ENCODE measurements at regions not wholly inside any gene's neighbourhood (a gene's known extent, or its start where the extent isn't known, plus 50 kb on each side); places are given as distances from the start of the nearest gene placed in this dataset.

DNA sequence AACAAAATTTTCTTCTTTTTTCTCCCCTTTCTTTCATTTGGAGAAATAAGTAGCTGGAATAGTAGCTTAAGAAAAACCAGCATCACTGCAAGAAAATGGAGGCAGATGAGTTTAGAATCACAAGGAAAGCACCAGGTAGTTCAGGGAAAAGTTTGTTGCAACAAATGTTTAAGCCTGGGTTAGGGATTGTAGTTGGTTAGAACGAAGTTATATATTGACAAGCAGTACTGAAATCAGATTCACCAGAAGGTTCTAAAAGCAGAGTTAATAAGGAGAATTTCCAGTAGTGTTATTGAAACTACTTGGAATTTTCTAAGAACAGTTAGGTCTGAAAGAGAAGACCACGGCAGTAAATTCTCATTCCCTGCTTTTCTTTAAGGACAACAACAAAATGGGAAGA, 70.2 kb downstream of the BMP2 start:
- Histone ChIP-seq H4K20me1 (ENCODE audit: insufficient read depth, low read length) (no peaks in the 10 kb centered on the region), H3K9ac (ENCODE audit: low read depth, low read length) (no peak overlapping the region), H3K27ac (ENCODE audit: low read length) (no peak overlapping the region), H3K27me3 (ENCODE audit: insufficient read depth, low read length, poor library complexity) (peaks cover 13% of the 10 kb centered on the region), H2AFZ (ENCODE audit: low read depth, low read length) (no peak overlapping the region), H3K4me2 (ENCODE audit: insufficient read depth, low read length) (no peak overlapping the region), H3K4me1 (ENCODE audit: insufficient read depth, low read length) (no peaks in the 10 kb centered on the region), H3K9me3 (ENCODE audit: insufficient read depth, low read length, severe bottlenecking) (no peaks in the 10 kb centered on the region), H3K79me2 (ENCODE audit: insufficient read depth, low read length) (no peaks in the 10 kb centered on the region), H3K4me3 (ENCODE audit: low read depth in 1 of 2, low read length in 2 of 2) (no peak overlapping the region), H3K36me3 (ENCODE audit: insufficient read depth, low read length) (no peaks in the 10 kb centered on the region)
- DNase-seq (no peak), ATAC-seq (ENCODE audit: insufficient read depth, low read depth) (no peak)
- no peak for TF ChIP-seq EZH2 (IDR thresholded peaks at IDR 0.05; ENCODE audit: borderline replicate concordance, low read depth, low read length, severe bottlenecking)
- no peak for TF ChIP-seq CTCF (IDR thresholded peaks at IDR 0.05; ENCODE audit: borderline replicate concordance, extremely low read depth, low read length, poor library complexity, severe bottlenecking)

- H4K20me1 ChIP-seq (ENCODE audit: insufficient read depth, low read length) = no peaks in the 10 kb centered on the region
- no peaks in the 10 kb centered on the region for H3K79me2 ChIP-seq (ENCODE audit: insufficient read depth, low read length)
- H3K27ac ChIP-seq (ENCODE audit: low read length) = no peak overlapping the region
- H3K4me2 ChIP-seq (ENCODE audit: insufficient read depth, low read length) = no peak overlapping the region
- H2AFZ ChIP-seq (ENCODE audit: low read depth, low read length) = no peak overlapping the region
- H3K4me1 ChIP-seq (ENCODE audit: insufficient read depth, low read length) = no peaks in the 10 kb centered on the region
- TF ChIP-seq EZH2 (IDR thresholded peaks at IDR 0.05; ENCODE audit: borderline replicate concordance, low read depth, low read length, severe bottlenecking) (no peak), CTCF (IDR thresholded peaks at IDR 0.05; ENCODE audit: borderline replicate concordance, extremely low read depth, low read length, poor library complexity, severe bottlenecking) (no peak)
- no peaks in the 10 kb centered on the region for H3K9me3 ChIP-seq (ENCODE audit: insufficient read depth, low read length, severe bottlenecking)
- H3K36me3 ChIP-seq (ENCODE audit: insufficient read depth, low read length) = no peaks in the 10 kb centered on the region
- DNase-seq (no peak), ATAC-seq (ENCODE audit: insufficient read depth, low read depth) (no peak)
- H3K27me3 ChIP-seq (ENCODE audit: insufficient read depth, low read length, poor library complexity) = peaks cover 13% of the 10 kb centered on the region
- no peak overlapping the region for H3K4me3 ChIP-seq (ENCODE audit: low read depth in 1 of 2, low read length in 2 of 2)
- H3K9ac ChIP-seq (ENCODE audit: low read depth, low read length) = no peak overlapping the region
These were observed 70.8 kb downstream of the BMP2 start for GRCh38 chr20:6838181-6838826.

- Histone ChIP-seq H3K27me3 (ENCODE audit: insufficient read depth, low read length, poor library complexity) (peaks cover 10% of the 10 kb centered on the region), H3K79me2 (ENCODE audit: insufficient read depth, low read length) (no peaks in the 10 kb centered on the region), H3K27ac (ENCODE audit: low read length) (no peak overlapping the region), H3K4me2 (ENCODE audit: insufficient read depth, low read length) (no peak overlapping the region), H3K9ac (ENCODE audit: low read depth, low read length) (no peak overlapping the region), H3K4me3 (ENCODE audit: low read depth in 1 of 2, low read length in 2 of 2) (no peak overlapping the region), H4K20me1 (ENCODE audit: insufficient read depth, low read length) (no peaks in the 10 kb centered on the region), H3K4me1 (ENCODE audit: insufficient read depth, low read length) (no peaks in the 10 kb centered on the region), H2AFZ (ENCODE audit: low read depth, low read length) (no peak overlapping the region), H3K36me3 (ENCODE audit: insufficient read depth, low read length) (no peaks in the 10 kb centered on the region), H3K9me3 (ENCODE audit: insufficient read depth, low read length, severe bottlenecking) (no peaks in the 10 kb centered on the region)
- no peak for ATAC-seq (ENCODE audit: insufficient read depth, low read depth)
- DNase-seq = no peak
- TF ChIP-seq EZH2 (IDR thresholded peaks at IDR 0.05; ENCODE audit: borderline replicate concordance, low read depth, low read length, severe bottlenecking) = no peak
- TF ChIP-seq CTCF (IDR thresholded peaks at IDR 0.05; ENCODE audit: borderline replicate concordance, extremely low read depth, low read length, poor library complexity, severe bottlenecking) = no peak
These were observed 73.6 kb downstream of the BMP2 start for GRCh38 chr20:6841128-6841527.

All from DND-41 (cell line).